Fibroblast of pulmonary artery (primary cell): ENCODE measurements at regions not wholly inside any gene's neighbourhood (a gene's known extent, or its start where the extent isn't known, plus 50 kb on each side); places are given as distances from the start of the nearest gene placed in this dataset.

Experiments
- DNase-seq: peaks from one replicate; pipeline ENCODE4 v3.0.0-alpha.2; 2010; ENCODE audit warnings: low read depth
- H3K4me3 ChIP-seq: replicated peaks from 2 replicates; pipeline ENCODE4 v1.5.1; 2011; ENCODE audit warnings: low read depth, mild to moderate bottlenecking, control low read depth, low read length, moderate library complexity
- TF ChIP-seq, protein P1 (sequence below): IDR thresholded peaks from 2 replicates; pipeline ENCODE4 v1.5.1; 2011; ENCODE audit warnings: mild to moderate bottlenecking, control low read depth, low read length, inconsistent platforms; ENCODE audit errors: missing control alignments

DNA sequence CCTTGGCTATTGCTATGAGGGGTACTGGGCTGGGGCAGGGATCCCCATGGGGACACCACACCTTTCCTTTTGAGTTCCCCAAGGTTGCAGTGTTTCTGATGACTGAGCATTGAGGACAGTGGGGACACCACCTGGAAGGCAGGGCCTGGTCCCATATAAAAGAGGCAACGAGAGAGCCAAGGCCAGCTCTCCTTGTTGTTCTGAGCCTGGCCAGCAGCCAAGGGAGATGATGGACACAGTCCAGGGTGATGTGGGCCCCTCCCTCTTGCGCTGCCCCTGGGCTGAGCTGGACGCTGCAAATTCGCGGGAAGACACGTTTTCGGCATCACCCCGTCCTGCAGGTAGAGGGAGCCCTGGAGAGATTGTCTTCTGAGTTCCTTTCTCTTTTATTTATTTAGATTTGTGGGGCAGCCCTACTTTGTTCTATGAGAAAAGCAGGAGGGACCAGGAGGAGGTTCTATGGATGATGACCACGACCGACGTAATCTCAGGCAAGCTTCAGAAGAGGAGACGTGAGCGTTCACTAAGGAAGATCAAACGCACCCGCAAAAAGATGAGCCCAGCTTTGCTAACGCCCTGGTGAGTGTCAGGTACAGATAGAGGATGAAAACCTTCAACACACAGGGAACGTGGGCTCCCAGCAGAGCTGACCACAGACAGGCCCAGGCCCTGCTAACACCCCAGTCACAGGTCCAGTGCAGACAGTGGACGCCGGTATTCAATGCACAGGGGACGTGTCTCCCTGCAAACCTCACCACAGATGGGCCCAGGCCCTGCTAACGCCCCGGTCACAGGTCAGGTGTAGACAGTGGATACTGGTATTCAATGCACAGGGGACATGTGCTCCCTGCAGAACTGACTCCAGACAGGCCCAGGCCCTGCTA is 97.4 kb downstream of the SHOX start:
- no peak overlapping the region for H3K4me3 ChIP-seq
- TF ChIP-seq, protein P1, sequence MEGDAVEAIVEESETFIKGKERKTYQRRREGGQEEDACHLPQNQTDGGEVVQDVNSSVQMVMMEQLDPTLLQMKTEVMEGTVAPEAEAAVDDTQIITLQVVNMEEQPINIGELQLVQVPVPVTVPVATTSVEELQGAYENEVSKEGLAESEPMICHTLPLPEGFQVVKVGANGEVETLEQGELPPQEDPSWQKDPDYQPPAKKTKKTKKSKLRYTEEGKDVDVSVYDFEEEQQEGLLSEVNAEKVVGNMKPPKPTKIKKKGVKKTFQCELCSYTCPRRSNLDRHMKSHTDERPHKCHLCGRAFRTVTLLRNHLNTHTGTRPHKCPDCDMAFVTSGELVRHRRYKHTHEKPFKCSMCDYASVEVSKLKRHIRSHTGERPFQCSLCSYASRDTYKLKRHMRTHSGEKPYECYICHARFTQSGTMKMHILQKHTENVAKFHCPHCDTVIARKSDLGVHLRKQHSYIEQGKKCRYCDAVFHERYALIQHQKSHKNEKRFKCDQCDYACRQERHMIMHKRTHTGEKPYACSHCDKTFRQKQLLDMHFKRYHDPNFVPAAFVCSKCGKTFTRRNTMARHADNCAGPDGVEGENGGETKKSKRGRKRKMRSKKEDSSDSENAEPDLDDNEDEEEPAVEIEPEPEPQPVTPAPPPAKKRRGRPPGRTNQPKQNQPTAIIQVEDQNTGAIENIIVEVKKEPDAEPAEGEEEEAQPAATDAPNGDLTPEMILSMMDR, result no peak
- DNase-seq, result no peak

DNA sequence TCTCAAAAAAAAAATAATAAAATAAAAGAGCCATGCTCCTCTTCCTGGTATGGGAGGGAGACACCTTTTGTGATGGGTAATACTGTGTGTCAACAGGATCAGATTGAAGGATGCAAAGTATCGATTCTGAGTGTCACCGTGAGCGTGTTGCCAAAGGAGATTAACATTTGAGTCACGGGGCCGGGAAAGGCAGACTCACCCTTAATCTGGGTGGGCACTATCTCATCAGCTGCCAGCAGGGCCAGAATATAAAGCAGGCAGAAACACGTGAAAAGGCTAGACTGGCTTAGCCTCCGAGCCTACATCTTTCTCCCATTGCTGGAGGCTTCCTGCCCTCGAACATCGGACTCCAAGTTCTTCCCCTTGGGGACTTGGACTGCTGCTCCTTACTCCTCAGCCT is 95.4 kb downstream of the SHOX start:
- DNase-seq, result no peak
- H3K4me3 ChIP-seq, result no peak overlapping the region

DNA sequence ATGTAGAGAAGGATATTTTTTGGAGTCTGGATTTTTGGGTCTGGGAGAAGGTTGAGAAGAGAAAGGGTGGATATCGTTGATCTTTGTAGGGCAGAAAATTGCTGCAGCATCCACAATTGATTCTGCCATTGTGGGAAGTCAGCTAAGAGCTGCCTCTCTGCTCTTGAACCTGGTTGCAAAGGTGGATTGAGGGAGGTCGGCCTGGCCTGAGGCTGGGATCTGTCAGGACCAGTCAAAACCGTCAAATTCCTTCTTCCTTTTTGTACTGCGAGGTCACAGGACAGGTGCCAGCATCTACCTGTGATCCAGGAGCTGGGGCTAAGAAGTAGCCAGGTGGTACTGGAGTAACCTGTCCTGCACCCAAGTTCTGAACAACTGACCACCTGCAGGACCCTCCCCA is 93.7 kb downstream of the SHOX start:
- peak; percentile 11 for DNase-seq
- no peak overlapping the region for H3K4me3 ChIP-seq
- TF ChIP-seq, protein P1, result no peak

More for the DNA sequence above, 95.4 kb downstream of the SHOX start:
- TF ChIP-seq, protein P1, result no peak

DNA sequence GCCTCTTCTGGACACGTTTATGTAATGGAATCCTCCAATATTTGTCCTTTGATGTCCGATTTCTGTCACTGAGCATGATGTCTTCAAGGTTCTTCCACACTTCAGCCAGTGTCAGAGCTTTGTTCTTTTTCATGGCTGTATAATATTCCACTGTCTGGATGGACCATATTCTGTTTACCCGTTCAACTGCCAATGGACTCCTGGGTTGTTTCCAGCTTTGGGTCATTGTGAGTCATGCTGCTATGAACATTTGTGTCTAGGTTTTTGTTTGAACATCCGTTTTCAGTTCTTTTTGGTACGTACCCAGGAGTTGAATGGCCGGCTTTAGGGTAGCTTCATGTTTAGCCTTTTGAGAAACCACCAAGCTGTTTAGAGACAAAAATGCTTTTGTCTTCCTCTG is 93.2 kb downstream of the SHOX start:
- TF ChIP-seq, protein P1, result no peak
- peak; percentile 2 for DNase-seq

DNA sequence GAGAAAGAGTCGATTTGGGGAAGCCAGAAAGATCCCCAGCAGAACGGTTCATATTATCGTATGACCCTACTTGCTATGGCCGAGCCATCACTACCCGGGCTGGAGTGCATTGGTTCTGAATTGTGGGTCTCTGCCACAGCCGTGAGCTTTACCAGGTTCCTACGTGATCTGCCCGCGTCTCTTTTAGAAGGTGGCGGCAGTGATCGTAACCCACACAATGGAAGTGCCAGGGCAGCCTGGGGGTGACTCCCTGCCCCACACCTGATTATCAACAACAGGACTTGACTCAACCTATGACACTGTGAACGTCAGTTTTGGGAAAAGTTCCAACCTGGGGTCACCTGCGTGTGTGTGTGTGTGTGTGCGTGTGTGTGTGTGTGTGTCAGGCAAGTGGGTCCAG is 90.8 kb downstream of the SHOX start:
- DNase-seq, result no peak
- TF ChIP-seq, protein P1, result no peak
- no peak overlapping the region for H3K4me3 ChIP-seq

More for the DNA sequence above, 93.2 kb downstream of the SHOX start:
- no peak overlapping the region for H3K4me3 ChIP-seq

DNA sequence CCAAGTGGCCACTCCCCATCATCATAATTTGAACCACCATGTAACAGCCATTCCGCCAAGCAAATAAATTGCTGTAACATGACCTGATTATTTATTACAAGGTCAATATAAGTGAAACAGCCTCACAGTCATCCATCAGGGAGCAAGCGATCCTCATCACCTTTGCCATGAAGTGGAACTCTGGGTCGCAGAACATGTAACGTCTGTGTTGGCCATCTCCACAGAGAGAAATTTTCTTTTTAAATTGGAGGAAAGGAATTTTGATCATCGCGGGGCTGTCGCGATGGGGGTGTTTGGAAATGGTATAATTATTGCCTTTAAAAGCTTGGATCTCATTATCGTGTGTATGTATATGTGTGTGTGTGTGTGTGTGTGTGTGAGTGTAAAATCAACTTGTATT is 90.2 kb downstream of the SHOX start:
- no peak for DNase-seq
- TF ChIP-seq, protein P1, result no peak
- H3K4me3 ChIP-seq, result no peak overlapping the region

DNA sequence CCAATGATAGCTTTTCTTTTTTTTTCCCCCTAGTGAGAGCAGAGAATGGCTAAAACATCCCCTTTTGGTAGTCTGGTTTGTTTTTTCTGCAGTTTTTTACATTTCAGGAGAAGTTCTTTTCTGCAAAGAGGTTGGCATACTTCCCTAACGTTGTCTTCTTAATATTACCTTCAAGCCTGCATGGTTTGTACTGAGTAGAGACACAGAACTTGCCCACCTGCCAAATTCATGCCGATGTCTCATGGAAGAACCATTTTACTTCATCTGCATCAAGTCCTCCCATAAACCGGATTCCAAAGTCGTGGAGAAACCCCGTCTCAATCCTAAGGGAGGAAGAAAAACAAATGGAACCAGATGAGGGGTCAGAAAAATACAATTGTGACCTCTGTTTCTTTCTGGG is 89.7 kb downstream of the SHOX start:
- TF ChIP-seq, protein P1, result no peak
- H3K4me3 ChIP-seq, result no peak overlapping the region
- DNase-seq, result no peak
